GM11168 (cell line): ENCODE measurements at regions not wholly inside any gene's neighbourhood (a gene's known extent, or its start where the extent isn't known, plus 50 kb on each side); places are given as distances from the start of the nearest gene placed in this dataset.
"Not testable (repeated sequence)": the region's sequence is repeated elsewhere in the genome, so short reads cannot be mapped to it uniquely, and the experiment has no call there.

ENCODE experiments used
- in situ Hi-C: fragments of 300-500 bp; cut with MboI; formaldehyde crosslinking; loops from one replicate; pipeline ENCODE4 v1.12.0; 2022; ENCODE audit warnings: low sequenced_read_pairs; ENCODE audit not compliant: unreplicated experiment

- in situ Hi-C loops: no loop called here
Observed at GRCh38 chr12:90712671-90713070, 242.3 kb downstream of the CCER1 start.

GRCh38 chr12:90710711-90711110 is 244.3 kb downstream of the CCER1 start:
- in situ Hi-C loops: no loop called here

- in situ Hi-C loops: no loop called here
Observed at GRCh38 chr12:90706036-90706435, 248.9 kb downstream of the CCER1 start.

- in situ Hi-C loops: no loop called here
Observed at GRCh38 chr12:90695415-90695814, 259.6 kb downstream of the CCER1 start.

- in situ Hi-C loops: no loop called here
Observed at GRCh38 chr12:90690120-90690519, 264.9 kb downstream of the CCER1 start.

GRCh38 chr12:90687682-90688081 is 267.3 kb downstream of the CCER1 start:
- in situ Hi-C loops: not testable (repeated sequence)

- in situ Hi-C loops: no loop called here
Observed at GRCh38 chr12:90683871-90684270, 271.1 kb downstream of the CCER1 start.

GRCh38 chr12:90682398-90682797 is 272.6 kb downstream of the CCER1 start:
- in situ Hi-C loops: no loop called here

GRCh38 chr12:90679674-90680073 is 275.3 kb downstream of the CCER1 start:
- in situ Hi-C loops: no loop called here

GRCh38 chr12:90677552-90677951 is 277.4 kb downstream of the CCER1 start:
- in situ Hi-C loops: no loop called here

- in situ Hi-C loops: no loop called here
Observed at GRCh38 chr12:90677055-90677454, 277.9 kb downstream of the CCER1 start.

GRCh38 chr12:90675106-90675505 is 279.9 kb downstream of the CCER1 start:
- in situ Hi-C loops: no loop called here

GRCh38 chr12:90672081-90672480 is 282.9 kb downstream of the CCER1 start:
- in situ Hi-C loops: no loop called here

GRCh38 chr12:90663949-90664348 is 291.0 kb downstream of the CCER1 start:
- in situ Hi-C loops: not testable (repeated sequence)

- in situ Hi-C loops: no loop called here
Observed at GRCh38 chr12:90659060-90659459, 295.9 kb downstream of the CCER1 start.

- in situ Hi-C loops: no loop called here
Observed at GRCh38 chr12:90653040-90653439, 301.9 kb downstream of the CCER1 start.

- in situ Hi-C loops: no loop called here
Observed at GRCh38 chr12:90652280-90652679, 302.7 kb downstream of the CCER1 start.

- in situ Hi-C loops: no loop called here
Observed at GRCh38 chr12:90645181-90645580, 309.8 kb downstream of the CCER1 start.

GRCh38 chr12:90631591-90632212 is 323.3 kb downstream of the CCER1 start:
- in situ Hi-C loops: no loop called here

- in situ Hi-C loops: no loop called here
Observed at GRCh38 chr12:90630006-90630405, 325.0 kb downstream of the CCER1 start.

GRCh38 chr12:90628213-90628612 is 326.8 kb downstream of the CCER1 start:
- in situ Hi-C loops: no loop called here

- in situ Hi-C loops: no loop called here
Observed at GRCh38 chr12:90627180-90627896, 327.6 kb downstream of the CCER1 start.
